HG02623 (cell line): ENCODE measurements at regions not wholly inside any gene's neighbourhood (a gene's known extent, or its start where the extent isn't known, plus 50 kb on each side); places are given as distances from the start of the nearest gene placed in this dataset.

ENCODE experiments used
- ATAC-seq: cut with Tn5 transposase; IDR thresholded peaks from one replicate; pipeline ENCODE4 v1.9.1; 2021; ENCODE audit warnings: moderate library complexity; ENCODE audit not compliant: unreplicated experiment

- ATAC-seq: no peak
Observed at GRCh38 chr4:11736978-11737377, 308.3 kb upstream of the HS3ST1 start.

- ATAC-seq: no peak
Observed at GRCh38 chr4:11735651-11736050, 307.0 kb upstream of the HS3ST1 start.

- no peak for ATAC-seq
Observed at GRCh38 chr4:11732155-11732554, 303.5 kb upstream of the HS3ST1 start.

GRCh38 chr4:11730545-11730944, 301.9 kb upstream of the HS3ST1 start:
- ATAC-seq: no peak

GRCh38 chr4:11729548-11729947, 300.9 kb upstream of the HS3ST1 start:
- ATAC-seq: no peak

- ATAC-seq: no peak
Observed at GRCh38 chr4:11727903-11728564, 299.3 kb upstream of the HS3ST1 start.

GRCh38 chr4:11724731-11725130, 296.0 kb upstream of the HS3ST1 start:
- no peak for ATAC-seq

GRCh38 chr4:11722223-11722622, 293.5 kb upstream of the HS3ST1 start:
- no peak for ATAC-seq

GRCh38 chr4:11720292-11720691, 291.6 kb upstream of the HS3ST1 start:
- ATAC-seq: no peak

GRCh38 chr4:11719879-11720278, 291.2 kb upstream of the HS3ST1 start:
- no peak for ATAC-seq

GRCh38 chr4:11715753-11716521, 287.2 kb upstream of the HS3ST1 start:
- no peak for ATAC-seq

- no peak for ATAC-seq
Observed at GRCh38 chr4:11710453-11711093, 281.9 kb upstream of the HS3ST1 start.

- ATAC-seq: no peak
Observed at GRCh38 chr4:11704186-11704830, 275.6 kb upstream of the HS3ST1 start.

- no peak for ATAC-seq
Observed at GRCh38 chr4:11702886-11703557, 274.3 kb upstream of the HS3ST1 start.

- no peak for ATAC-seq
Observed at GRCh38 chr4:11701966-11702725, 273.5 kb upstream of the HS3ST1 start.

GRCh38 chr4:11700751-11701226, 272.1 kb upstream of the HS3ST1 start:
- ATAC-seq: no peak

- ATAC-seq: no peak
Observed at GRCh38 chr4:11698846-11699590, 270.3 kb upstream of the HS3ST1 start.

- ATAC-seq: no peak
Observed at GRCh38 chr4:11698033-11698432, 269.3 kb upstream of the HS3ST1 start.

GRCh38 chr4:11693693-11694092, 265.0 kb upstream of the HS3ST1 start:
- no peak for ATAC-seq
